NCI-H82 treated with DMSO at 0.1 percent for 48 hours (cell line): ENCODE measurements at regions not wholly inside any gene's neighbourhood (a gene's known extent, or its start where the extent isn't known, plus 50 kb on each side); places are given as distances from the start of the nearest gene placed in this dataset.
"Not testable (repeated sequence)": the region's sequence is repeated elsewhere in the genome, so short reads cannot be mapped to it uniquely, and the experiment has no call there.

Source experiments
- DNase-seq: peaks from one replicate; lab custom pipeline; 2025; ENCODE audit not compliant: unreplicated experiment; lab: John Stamatoyannopoulos, UW

DNA sequence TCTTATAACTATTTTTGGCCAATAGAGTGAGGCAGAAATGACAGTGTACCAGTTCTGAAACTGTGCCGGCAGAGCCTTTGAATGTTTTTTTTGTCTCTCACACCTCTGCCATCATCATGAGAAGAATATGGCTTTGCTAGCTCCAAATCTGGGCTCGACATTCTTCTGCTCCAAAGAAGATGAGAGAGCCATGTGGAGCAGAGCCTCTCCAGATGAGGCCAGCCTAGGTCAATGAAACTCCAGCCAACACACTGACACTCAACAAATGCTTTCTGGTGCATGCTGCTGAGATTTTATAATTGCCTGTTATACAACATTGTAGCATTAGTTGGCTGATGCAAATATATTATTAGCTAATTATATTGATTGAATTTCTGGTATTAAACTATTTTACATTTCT lies 154.7 kb downstream of the SLC38A4 start:
- DNase-seq: no peak

DNA sequence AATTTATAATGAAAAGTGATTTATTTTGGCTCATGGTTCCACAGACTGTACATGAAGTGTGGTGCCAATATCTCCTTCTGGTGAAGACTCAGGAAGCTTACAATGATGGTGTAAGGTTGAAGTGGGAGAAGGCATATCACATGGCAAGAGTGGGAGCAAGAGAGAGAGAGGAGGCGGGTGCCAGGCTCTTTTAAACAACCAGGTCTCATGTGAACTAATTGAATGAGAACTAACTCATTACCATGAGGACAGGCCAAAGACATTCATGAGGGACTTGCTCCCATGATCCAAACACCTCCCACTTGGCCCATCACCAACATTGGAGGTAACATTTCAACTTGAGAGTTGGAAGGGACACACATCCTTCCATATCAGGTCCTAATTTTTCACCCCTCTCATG lies 155.2 kb downstream of the SLC38A4 start:
- DNase-seq: no peak

DNA sequence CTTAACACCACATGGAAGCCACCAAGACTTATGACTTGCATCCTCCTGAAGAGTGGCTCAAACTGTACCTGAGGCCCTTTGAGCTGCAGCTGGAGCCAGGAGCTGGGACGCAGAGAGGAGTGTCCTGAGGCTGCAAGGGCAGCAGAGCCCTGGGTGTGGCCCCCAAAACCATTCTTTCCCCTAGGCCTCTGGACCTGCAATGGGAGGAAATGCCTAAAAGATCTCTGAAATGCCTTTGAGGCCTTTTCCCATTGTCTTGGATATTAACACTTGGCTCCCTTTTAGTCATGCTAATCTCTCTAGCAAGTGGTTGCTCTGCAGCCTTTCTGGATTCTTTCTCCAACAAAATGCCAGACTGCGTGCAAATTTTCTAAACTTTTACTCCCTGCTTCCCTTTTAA lies 156.1 kb downstream of the SLC38A4 start:
- no peak for DNase-seq

DNA sequence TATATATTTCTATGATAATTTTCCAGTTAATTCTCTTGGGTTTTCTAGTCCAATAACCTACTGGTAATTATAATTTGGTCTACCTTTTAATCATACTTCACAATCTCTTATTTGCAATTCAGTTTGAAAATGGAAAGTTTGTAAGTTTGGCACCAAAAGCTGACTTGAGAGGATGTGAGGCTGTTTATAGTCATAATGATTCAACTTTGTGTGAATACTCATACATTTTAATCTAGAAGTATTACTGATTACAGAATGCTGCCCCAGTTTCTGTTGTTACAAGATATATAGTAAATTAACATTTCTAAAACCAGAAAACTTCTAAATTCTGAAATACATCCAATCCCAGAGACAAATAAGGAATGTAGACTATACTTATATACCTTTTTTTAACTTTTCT lies 158.2 kb downstream of the SLC38A4 start:
- DNase-seq: no peak

DNA sequence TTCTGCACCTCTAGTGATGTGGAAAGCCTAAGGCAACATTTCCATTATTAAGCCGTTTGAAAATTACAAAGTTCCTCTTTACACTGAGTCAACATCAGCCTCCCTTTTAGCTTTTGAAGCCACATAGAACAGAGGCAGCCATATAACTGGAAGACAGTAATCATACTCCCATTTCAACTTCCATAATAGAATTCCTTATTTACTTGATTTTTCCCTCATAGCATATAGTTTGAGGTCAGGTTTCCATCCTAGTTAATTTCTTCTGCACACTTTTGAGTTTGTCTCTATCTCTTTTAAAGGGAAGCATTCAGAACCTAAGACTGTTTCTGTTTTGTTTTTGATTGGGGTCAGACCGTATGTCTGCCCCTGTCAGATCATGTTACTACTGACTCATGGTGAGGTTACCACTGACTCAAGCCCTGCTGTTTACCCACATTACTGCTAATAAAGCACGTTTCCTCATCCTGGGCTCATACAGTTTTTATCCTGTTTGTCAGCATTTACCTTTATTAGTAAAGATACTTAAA lies 161.0 kb downstream of the SLC38A4 start:
- peak; percentile 15 for DNase-seq

DNA sequence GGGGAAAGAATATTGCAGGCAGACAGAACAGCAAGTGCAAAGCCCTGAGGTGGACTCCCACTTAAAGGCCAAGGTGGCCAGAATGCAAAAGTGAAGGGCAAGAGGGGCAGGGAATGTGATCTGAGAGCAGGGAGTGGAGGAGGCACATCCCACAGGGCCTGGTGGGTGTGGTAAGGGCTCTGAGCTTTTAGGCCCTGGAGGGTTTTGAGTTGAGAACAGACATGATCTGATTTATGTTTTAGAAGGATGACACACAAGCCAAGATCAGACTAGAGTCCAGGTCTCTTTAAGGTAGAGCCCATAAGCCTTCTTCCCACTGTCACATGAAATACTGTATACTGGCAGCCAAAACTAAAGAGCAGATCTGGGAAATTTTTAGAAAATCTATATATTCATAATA lies 162.5 kb downstream of the SLC38A4 start:
- DNase-seq: no peak

DNA sequence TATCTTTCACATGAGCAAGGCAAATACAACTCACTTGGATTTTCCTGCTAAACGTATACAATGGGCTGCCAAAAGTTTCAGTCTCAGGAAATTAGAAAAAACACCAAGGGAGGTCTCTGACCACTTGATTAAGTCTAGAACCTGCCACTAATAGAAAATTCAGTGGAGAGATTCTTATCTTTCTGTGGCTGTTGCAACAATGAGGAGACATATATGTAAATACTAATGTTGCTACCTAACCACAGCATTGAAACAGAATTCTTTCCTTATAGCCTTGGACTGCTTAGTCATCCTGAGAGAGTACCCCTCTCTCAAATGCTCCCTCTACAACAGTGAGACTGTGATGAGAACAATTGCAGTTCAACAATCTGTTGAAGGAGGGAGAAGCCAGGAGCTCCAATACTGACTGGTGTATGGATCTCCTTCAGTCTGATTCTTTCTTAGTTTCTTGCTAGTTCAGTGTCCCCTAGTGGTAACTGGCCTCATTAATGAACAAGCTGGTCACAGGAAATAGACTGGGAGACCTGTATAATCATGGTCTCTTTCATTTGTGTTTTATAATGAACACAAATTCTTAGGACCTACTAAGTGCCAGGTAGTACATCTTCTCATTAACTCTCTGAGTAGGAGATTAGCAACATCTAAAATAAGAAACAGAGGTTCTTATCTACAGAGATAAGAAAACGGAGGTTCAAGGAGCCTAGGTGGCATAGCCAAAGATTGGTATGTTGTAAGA lies 164.5 kb downstream of the SLC38A4 start:
- DNase-seq: peak; percentile 66

DNA sequence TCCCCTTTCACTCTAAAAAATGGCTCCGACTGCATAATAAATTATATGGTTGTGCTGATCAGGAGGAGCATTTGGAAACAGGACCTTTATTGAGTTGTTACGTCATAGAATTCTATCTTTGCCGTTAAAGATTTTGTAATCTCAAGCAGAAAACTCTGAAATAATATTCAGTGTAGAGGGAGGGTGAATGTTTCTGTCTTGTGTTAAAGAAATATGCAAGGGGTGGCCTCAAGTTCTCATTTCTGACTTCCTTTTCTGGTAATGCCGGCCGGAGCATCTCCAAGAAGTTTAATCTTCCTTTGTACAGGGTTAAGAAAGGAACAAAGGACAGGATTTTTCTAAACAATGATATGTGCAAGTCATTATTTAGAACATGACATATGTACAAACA lies 165.1 kb downstream of the SLC38A4 start:
- DNase-seq: no peak

DNA sequence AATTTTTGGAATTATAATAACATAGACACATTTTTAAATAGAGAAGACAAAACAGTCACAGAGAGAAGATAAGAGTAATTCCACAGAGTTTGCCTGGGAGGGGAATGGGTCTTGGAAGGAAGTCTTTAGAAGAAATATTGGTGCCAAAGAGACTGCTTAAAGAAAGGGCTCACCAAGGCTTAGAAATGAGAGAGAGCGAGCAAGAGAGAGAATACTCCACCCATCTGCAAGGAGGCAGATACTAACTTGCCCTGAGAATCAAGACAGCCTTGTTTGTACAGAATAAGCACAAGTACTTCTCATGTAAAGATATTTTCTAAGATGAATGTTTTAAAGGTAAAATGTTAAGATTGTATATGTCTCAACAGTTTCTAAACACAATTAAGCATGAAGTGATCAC lies 165.5 kb downstream of the SLC38A4 start:
- no peak for DNase-seq

DNA sequence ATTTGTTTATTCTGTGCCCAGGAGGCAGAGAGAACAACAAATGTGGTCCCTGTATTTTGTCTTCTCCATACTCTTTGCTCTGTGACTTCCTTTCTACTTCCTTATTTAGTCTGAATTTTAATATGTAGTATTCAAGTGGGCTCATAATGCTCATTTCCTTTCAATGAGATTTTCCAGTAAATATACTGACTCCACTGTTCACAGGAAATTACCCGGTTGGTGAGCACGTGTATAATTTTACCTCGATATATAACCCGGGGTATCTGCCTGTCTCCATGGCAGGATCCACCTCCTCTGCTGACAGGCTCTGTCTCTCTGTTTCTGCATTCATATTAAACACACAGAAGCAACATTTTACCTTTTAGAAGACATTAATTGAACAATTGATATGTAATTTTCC lies 166.0 kb downstream of the SLC38A4 start:
- DNase-seq: no peak

DNA sequence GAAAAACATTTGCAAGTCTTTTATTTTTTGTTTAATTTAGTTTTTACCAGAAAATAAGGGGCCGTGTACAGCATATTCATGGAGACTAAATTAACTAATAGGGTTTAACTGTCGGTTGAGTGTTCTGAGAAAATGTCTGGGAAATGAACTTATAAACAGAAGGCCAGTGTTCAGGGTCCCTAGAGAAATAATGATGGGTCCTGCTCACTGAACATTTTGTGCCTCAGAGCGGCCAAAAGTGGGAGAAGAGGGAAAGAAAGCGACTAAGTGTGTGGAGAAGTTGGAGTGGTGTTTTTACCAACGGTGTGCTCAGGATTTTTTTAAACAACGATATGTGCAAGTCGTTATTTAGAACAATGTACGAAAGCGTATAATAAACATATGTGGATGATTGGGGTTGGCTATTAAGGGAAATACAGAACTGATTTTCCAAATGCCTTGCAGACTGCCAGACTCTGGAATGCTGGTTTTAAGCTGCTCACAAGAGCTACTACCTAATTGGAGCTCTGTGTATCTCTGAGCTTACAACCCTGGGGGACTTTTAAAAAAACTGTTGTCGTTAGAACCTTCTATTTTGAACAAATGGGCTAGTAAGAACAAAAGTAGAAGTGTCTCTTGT lies 166.7 kb downstream of the SLC38A4 start:
- DNase-seq: no peak

DNA sequence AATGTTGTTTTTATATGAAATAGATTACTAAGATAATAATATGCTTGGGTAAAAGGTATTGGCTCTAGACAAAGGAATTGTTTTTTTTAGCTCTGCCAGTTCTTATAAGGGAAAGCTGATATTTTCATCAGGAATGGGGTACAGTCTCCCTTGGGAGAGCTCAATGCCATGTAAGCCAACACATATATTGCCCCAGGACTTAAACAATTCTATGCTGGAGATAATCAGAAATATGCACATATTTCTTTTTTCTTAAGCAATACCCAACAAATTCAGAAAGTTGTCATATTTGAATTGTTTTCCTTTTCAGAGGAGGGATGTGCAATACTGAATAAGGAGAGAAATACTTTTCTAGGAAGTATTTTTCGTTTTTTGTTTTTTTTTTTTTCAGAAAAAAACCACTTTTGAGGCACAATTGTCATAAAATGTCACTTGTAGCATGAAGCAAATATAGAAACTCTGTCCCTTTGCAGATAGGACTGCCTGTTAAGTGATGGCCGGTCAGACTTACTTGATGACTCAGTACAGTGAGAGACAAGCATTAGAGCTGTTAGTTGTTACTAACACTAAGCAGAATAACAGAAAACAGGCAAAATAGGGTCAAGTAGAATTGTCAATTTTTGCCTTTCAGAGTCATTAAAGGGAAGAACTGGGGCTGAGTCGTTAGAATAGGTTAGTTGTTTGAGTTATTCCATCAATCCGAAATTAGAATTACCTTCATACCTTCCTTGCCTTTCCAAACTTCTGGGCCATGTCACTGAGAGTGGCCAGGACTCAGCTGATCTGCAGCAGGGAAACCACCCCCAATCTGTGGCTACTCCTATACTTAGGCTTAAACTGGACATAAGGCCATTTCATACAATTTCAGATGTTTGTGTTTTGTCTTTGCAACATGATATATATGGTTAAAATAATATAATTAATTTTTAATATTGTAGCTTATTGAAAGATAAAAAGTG lies 168.1 kb downstream of the SLC38A4 start:
- DNase-seq: no peak

DNA sequence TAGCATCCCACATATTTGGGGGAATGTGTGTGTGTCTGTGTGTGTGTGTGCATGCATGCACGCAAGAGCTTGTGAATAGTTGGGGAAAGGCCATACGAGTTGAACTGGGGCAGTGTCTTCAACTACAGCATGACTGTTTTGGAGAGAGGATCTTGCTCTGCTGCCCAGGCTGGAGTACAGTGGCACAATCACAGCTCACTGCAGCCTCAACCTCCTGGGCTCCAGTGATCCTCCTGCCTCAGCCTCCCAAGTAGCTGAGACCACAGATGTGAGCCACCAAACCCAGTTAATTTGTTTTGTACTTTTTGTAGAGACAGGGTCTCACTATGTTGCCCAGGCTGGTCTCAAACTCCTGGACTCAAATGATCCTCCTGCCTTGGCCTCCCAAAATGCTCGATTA lies 169.8 kb downstream of the SLC38A4 start:
- DNase-seq: not testable (repeated sequence)

DNA sequence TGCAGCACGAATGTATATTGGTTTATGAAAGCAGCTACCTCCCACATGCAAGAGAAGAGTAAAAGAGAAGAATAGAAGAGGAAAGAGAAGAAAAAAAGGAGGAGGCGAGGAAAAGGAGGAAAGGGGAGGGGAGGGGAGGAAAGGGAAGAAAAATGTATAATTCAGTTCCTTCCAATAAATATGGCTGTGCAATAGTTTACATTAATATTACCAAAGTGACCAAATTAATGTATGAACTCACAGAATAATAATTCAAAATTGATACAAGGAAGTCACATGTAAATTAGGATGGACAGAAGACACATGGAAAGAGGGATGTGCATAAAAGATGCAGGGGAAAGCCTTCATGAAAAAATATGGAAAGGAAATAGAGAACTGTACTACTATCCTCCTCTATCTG lies 172.5 kb downstream of the SLC38A4 start:
- DNase-seq: no peak

DNA sequence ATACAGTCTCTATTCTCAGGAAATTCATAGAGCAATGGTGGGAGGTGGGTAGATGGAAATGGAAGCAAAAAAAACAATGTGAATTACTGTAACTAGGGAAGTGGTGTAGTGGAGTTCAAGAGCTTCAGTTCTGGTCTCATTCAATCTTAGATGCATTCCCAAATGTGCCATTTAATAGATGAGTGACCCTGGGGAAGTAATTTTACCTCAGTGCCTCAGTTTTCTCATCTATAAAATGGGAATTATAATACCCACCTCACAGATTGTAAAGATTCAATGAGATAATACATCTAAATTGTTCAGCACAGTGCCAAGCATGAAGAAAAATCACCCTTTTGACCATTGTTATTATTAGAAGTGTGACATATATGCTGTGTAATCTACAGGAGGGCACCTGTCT lies 173.1 kb downstream of the SLC38A4 start:
- no peak for DNase-seq

DNA sequence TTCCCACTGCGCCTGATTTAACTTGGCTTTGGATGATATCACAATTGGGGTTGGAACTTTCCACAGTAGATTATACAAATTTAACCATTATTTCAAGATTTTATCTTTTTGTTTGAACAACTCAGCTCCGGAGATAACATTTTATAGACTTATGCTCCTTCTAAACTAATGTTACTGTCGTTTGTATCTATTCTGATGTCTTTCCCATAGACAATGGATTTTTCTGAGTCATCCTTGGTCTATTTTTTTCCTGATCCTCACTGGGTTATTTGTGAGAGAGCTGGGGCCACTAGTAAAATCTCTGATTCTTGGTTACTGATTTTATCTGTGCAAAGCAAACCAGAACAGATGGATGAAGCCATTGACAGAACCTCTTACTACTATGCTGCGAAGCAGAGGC lies 175.1 kb downstream of the SLC38A4 start:
- DNase-seq: no peak

DNA sequence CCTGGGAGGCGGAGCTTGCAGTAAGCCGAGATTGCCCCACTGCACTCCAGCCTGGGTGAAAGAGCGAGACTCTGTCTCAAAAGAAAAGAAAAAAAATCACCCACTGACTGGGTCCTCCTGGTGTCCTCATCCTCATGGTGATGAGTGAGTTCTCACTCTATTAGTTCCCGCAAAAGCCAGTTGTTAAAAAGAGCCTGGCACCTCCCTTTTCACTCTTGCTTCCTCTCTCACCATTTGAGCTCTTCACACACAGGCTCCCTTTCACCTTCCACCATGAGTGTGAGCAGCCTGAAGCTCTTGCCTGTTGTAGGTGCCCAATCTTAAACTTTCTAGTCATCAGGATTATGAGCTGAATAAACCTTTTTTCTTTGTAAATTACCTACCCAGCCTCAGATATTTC lies 176.4 kb downstream of the SLC38A4 start:
- DNase-seq: no peak

DNA sequence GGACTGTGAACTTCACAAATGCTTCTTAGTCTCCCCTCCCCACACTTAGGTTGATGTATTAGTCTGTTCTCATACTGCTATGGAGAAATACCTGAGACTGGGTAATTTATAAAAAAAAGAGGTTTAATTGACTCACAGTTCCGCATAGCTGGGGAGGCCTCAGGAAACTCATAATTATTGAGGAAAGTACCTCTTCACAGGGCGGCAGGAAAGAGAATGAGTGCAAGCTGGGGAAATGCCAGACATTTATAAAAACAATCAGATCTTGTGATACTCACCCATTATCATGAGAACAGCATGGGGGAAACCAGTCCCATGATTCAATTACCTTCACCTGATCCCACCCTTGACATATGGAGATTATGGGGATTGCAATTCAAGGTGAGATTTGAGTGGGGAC lies 178.8 kb downstream of the SLC38A4 start:
- no peak for DNase-seq

DNA sequence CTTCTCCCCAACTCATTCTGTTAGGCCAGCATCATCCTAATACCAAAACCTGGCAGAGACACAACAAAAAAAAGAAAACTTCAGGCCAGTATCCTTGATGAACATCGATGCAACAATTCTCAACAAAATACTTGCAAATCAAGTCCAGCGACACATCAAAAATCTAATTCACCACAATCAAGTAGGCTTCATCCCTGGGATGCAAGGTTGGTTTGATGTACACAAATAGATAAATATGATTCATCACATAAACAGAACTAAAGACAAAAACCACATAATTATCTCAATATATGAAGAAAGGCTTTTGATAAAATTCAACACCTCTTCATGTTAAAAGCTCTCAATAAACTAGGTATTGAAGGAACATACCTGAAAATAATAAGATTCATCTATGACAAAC lies 184.1 kb downstream of the SLC38A4 start:
- DNase-seq: not testable (repeated sequence)

DNA sequence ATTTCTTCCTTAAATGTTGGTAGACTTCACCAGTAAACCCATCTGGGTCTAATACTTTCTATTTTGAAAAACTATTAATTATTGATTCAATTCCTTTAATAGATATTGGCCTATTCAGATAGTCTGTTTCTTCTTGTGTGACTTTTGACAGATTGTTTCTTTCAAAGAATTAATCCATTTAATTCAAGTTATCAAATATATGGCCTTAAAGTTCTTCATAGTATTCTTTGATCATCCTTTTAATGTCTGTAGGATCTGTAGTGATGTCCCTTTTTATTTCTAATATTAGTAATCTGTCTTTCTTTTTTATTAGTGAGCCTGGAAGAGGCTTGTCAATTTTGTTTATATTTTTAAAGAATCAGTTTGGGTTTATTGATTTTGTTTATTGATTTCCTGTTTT lies 190.0 kb downstream of the SLC38A4 start:
- no peak for DNase-seq

DNA sequence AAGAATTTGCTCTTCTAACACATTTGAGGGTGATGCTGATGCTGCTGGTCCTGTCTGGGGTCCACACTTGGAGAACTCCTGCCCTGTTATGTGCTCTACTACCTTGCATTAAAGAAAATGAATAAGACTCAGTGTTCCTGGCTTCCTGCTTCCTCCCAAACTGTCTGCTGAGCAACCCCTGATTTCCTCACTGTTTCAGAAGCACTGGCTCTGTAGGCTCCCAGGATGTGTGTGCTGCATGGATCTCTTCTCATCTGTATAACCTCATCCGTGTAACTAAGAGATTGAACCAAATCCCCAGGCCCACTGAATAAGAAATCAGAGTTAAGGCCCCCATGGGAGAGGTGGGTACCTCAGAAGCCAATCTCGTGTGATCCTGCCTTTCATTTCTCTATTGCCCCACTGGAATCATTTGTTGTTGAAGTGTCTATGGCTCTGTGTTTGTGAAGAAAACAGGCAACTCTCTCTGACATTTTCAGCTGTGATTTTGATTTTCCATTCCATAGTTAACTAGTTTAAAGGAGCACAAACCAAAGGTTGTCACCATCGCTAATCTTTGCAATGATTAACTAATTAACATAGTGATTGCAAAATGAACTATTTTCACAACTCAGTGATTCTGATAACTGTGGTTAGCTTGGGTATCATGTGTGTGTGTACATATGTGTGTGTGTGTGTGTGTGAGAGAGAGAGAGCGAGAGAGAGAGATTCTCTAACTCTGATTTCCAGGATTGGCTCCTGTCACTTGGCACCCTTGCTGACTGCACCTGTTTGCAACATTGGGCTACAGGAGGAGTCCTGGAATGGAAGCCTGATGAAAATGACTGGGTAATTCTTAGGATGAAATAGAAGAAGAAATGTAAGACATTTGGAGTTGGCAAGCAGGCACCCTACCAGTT lies 196.2 kb downstream of the SLC38A4 start:
- no peak for DNase-seq
